Mucosa of descending colon (tissue), 3 donors: ENCODE measurements at regions not wholly inside any gene's neighbourhood (a gene's known extent, or its start where the extent isn't known, plus 50 kb on each side); places are given as distances from the start of the nearest gene placed in this dataset.

ENCODE experiments used
- ATAC-seq: fragments of 200-7000 bp; cut with Tn5 transposase; one replicate; pipeline ENCODE4 v1.9.1; 2020; ENCODE audit warnings: mild to moderate bottlenecking, moderate library complexity
- DNase-seq, 3 donors: peaks; one replicate each; pipeline ENCODE4 v3.0.0-alpha.2; 2020
- H3K36me3 ChIP-seq: fragments of 200-600 bp; one replicate; pipeline ENCODE4 v1.8.0; 2021; ENCODE audit warnings: low read depth, mild to moderate bottlenecking
- H3K4me1 ChIP-seq: fragments of 200-600 bp; one replicate; pipeline ENCODE4 v1.8.0; 2021; ENCODE audit warnings: low read depth, mild to moderate bottlenecking
- H3K4me3 ChIP-seq: fragments of 200-600 bp; one replicate; pipeline ENCODE4 v1.8.0; 2021; ENCODE audit warnings: mild to moderate bottlenecking
- H3K9me3 ChIP-seq: fragments of 200-600 bp; one replicate; pipeline ENCODE4 v1.8.0; 2021; ENCODE audit warnings: mild to moderate bottlenecking
- CTCF ChIP-seq: fragments of 200-600 bp; IDR thresholded peaks from one replicate; pipeline ENCODE4 v1.8.0; 2022; ENCODE audit warnings: antibody characterized with exemption, mild to moderate bottlenecking
- intact Hi-C, 2 donors: fragments of 100-400 bp; cut with DNase I in 1 of 2; cut with micrococcal nuclease in 1 of 2; formaldehyde crosslinking; loops; one replicate each; pipeline versions ENCODE4 v1.11.0 to v1.11.1; 2022; cut with DNase I, micrococcal nuclease
- donor health status: DM: no; HTN: no; CAD: no; lungs with moderate emphysema.
- donor health status: DM: no; HTN: no; CAD: no.
- donor health status: DM: no; HTN: yes; CAD: no.

DNA sequence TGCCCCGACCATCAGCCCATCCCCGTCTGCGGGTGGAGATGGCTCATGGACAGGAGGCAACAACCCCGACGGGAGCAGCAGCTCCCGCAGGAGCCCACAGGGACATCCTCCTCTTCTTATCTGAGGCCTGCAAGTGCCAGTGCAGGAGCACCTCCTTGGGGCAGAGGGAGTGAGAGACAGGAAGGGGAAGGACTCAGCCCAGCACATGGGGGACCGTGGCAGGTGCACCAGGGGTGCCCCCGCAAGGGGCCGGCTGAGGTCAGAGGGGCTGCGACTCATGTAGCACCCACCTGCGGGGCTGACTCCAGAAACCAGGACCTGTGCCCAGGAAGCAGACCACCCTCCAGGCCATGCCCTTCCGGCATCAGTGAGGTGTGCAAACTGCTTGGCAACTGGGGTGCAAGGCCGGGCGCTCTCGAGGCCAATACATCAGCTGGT is 259.8 kb upstream of the ADAMTS16 start:
- intact Hi-C loops = loop anchor here in 1 of 2 donors (5.0 kb wide), 1 partner anchor 62 kb away; no protein-coding TSS in a partner anchor
- H3K36me3 ChIP-seq = no peaks in the 10 kb centered on the region
- TF ChIP-seq CTCF = no peak
- no peaks in the 10 kb centered on the region for H3K9me3 ChIP-seq
- H3K4me3 ChIP-seq = no peak overlapping the region
- ATAC-seq (no peak), DNase-seq (no peak)
- H3K4me1 ChIP-seq = no peaks in the 10 kb centered on the region

DNA sequence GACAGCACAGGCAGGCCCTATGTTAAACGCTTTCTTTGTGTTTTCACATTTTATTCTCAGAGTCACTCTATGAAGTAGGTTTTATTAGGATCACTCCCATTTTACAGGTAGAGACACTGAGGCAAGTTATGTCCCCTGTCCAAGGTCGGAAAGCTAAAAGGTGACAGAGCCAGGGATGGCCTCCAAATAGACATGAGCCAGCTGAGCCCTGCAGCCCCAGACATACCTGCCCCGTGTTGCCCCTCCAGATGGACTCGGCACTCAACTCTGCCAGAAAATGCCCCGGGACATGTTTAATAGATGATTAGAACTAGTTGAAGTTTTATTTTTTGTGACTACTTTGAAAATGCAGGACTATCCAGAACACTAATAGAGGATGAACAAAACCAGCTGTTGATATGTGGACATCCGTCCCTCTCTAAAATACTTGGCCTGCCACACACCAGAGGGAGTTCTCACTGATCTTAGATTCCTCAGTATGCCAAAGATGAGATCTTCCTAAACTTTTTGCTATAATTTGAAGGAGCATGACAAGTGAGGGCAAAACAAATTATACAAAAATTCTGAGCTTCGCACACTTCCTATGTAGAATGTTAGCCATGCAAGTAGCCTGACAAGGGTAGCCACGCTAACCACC is 258.6 kb upstream of the ADAMTS16 start:
- ATAC-seq (no peak), DNase-seq (no peak)
- TF ChIP-seq CTCF = no peak
- Histone ChIP-seq H3K9me3 (no peaks in the 10 kb centered on the region), H3K4me3 (no peak overlapping the region), H3K4me1 (no peaks in the 10 kb centered on the region), H3K36me3 (no peaks in the 10 kb centered on the region)
- intact Hi-C loops = loop anchor here in 1 of 2 donors (5.0 kb wide), 1 partner anchor 61 kb away; no protein-coding TSS in a partner anchor

- H3K4me3 ChIP-seq = no peak overlapping the region
- DNase-seq (no peak), ATAC-seq (no peak)
- no peak for TF ChIP-seq CTCF
- H3K9me3 ChIP-seq = no peaks in the 10 kb centered on the region
- intact Hi-C loops = loop anchor here in 1 of 2 donors (5.0 kb wide), 1 partner anchor 60 kb away; no protein-coding TSS in a partner anchor
- no peaks in the 10 kb centered on the region for H3K36me3 ChIP-seq
- H3K4me1 ChIP-seq = no peaks in the 10 kb centered on the region
Observed at GRCh38 chr5:4882186-4882585, 257.9 kb upstream of the ADAMTS16 start.

- Histone ChIP-seq H3K4me3 (no peak overlapping the region), H3K4me1 (no peaks in the 10 kb centered on the region), H3K36me3 (no peaks in the 10 kb centered on the region), H3K9me3 (no peaks in the 10 kb centered on the region)
- ATAC-seq (no peak), DNase-seq (no peak)
- no peak for TF ChIP-seq CTCF
- intact Hi-C loops = loop anchor here in 1 of 2 donors (5.0 kb wide), 1 partner anchor 59 kb away; no protein-coding TSS in a partner anchor
Observed at GRCh38 chr5:4883360-4883759, 256.8 kb upstream of the ADAMTS16 start.

GRCh38 chr5:4893063-4893744 is 246.9 kb upstream of the ADAMTS16 start:
- intact Hi-C loops = no loop called here
- Histone ChIP-seq H3K4me1 (no peaks in the 10 kb centered on the region), H3K9me3 (no peaks in the 10 kb centered on the region), H3K36me3 (no peaks in the 10 kb centered on the region), H3K4me3 (no peak overlapping the region)
- TF ChIP-seq CTCF = no peak
- DNase-seq (no peak), ATAC-seq (no peak)
